GM12892 (cell line): ENCODE measurements at regions not wholly inside any gene's neighbourhood (a gene's known extent, or its start where the extent isn't known, plus 50 kb on each side); places are given as distances from the start of the nearest gene placed in this dataset.

Experiments used
- POLR2A ChIP-seq: IDR thresholded peaks from 2 replicates; pipeline ENCODE4 v1.6.1; 2011; ENCODE audit warnings: low read depth, low read length, control low read depth
- POLR2AphosphoS5 ChIP-seq: IDR thresholded peaks from 2 replicates; pipeline ENCODE4 v1.6.1; 2011; ENCODE audit warnings: low read depth, low read length, control low read depth

- TF ChIP-seq POLR2AphosphoS5: no peak
- no peak for TF ChIP-seq POLR2A
Measured at GRCh38 chr14:98219638-98220037, 1052.4 kb downstream of the BCL11B start.
